ENCODE measurements at regions not wholly inside any gene's neighbourhood (a gene's known extent, or its start where the extent isn't known, plus 50 kb on each side); places are given as distances from the start of the nearest gene placed in this dataset.

DNA sequence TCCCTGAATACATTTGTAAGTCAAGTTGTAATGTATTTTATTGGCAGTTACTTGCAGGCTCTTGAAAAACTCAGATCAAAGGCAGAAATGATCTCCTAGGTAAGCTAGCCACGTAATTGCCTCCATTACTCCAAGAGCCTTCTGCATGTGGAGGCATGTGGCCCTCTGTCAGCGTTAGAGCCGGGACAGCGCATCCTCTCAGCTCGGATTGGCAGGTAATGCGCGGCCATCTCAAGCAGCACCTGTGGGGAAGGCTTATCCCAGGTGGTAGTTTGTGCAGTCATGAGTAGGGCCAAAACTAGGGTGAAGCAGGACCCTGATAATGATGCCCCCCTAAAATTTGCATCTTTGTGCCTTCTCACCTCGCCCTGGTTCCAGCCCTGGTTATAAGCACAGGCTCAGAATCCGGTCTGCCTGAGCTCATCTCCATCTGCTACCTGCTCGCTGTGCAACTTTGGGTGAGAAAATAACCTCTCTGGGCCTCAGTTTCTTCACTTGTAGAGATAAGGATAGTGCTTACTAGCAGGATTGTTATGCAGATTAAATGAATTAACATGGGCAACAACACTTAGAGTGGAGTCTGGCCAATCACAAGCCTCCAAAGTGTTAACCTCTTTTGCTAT is 157.5 kb upstream of the PMEPA1 start:
- TF ChIP-seq CTCF (conservative IDR thresholded peaks at IDR 0.05; ENCODE audit: low read length), result no peak
- TF ChIP-seq EZH2phosphoT487 (IDR thresholded peaks at IDR 0.05; ENCODE audit: borderline replicate concordance), result no peak
